ENCODE measurements at regions not wholly inside any gene's neighbourhood (a gene's known extent, or its start where the extent isn't known, plus 50 kb on each side); places are given as distances from the start of the nearest gene placed in this dataset.

DNA sequence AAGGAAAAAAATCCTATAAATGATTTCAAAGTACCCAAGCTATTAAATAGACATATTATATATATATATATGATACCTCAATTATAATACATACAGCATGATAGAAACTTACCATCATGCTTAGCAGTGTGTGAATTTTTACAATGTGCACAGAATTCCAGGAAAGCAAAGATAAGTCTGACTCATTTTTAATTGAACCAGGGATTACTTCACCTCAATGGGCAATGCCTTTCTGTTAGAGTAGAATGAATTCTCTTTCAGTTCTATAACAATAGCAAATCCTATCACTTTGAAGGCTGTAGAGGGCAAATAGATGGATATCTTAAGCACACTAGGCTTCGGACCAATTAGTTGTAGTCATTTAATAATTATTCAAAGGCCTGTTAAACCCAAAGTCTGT is 54.8 kb upstream of the P3H2 start:
- no peak overlapping the region for H3K27ac Mint-ChIP-seq

More for the DNA sequence above, 54.8 kb upstream of the P3H2 start:
- H3K4me1 Mint-ChIP-seq = peaks cover 7% of the 10 kb centered on the region
- no peaks in the 10 kb centered on the region for H4K20me1 ChIP-seq (replicated peaks; ENCODE audit: insufficient read depth)
- no peak overlapping the region for H3K27ac ChIP-seq (ENCODE audit: low read depth)
- TF ChIP-seq NANOG (IDR thresholded peaks at IDR 0.05; ENCODE audit: borderline replicate concordance) (no peak), EZH2 (IDR thresholded peaks at IDR 0.05; ENCODE audit: low read depth, unreplicated experiment) (no peak)
- TF ChIP-seq, protein P1, sequence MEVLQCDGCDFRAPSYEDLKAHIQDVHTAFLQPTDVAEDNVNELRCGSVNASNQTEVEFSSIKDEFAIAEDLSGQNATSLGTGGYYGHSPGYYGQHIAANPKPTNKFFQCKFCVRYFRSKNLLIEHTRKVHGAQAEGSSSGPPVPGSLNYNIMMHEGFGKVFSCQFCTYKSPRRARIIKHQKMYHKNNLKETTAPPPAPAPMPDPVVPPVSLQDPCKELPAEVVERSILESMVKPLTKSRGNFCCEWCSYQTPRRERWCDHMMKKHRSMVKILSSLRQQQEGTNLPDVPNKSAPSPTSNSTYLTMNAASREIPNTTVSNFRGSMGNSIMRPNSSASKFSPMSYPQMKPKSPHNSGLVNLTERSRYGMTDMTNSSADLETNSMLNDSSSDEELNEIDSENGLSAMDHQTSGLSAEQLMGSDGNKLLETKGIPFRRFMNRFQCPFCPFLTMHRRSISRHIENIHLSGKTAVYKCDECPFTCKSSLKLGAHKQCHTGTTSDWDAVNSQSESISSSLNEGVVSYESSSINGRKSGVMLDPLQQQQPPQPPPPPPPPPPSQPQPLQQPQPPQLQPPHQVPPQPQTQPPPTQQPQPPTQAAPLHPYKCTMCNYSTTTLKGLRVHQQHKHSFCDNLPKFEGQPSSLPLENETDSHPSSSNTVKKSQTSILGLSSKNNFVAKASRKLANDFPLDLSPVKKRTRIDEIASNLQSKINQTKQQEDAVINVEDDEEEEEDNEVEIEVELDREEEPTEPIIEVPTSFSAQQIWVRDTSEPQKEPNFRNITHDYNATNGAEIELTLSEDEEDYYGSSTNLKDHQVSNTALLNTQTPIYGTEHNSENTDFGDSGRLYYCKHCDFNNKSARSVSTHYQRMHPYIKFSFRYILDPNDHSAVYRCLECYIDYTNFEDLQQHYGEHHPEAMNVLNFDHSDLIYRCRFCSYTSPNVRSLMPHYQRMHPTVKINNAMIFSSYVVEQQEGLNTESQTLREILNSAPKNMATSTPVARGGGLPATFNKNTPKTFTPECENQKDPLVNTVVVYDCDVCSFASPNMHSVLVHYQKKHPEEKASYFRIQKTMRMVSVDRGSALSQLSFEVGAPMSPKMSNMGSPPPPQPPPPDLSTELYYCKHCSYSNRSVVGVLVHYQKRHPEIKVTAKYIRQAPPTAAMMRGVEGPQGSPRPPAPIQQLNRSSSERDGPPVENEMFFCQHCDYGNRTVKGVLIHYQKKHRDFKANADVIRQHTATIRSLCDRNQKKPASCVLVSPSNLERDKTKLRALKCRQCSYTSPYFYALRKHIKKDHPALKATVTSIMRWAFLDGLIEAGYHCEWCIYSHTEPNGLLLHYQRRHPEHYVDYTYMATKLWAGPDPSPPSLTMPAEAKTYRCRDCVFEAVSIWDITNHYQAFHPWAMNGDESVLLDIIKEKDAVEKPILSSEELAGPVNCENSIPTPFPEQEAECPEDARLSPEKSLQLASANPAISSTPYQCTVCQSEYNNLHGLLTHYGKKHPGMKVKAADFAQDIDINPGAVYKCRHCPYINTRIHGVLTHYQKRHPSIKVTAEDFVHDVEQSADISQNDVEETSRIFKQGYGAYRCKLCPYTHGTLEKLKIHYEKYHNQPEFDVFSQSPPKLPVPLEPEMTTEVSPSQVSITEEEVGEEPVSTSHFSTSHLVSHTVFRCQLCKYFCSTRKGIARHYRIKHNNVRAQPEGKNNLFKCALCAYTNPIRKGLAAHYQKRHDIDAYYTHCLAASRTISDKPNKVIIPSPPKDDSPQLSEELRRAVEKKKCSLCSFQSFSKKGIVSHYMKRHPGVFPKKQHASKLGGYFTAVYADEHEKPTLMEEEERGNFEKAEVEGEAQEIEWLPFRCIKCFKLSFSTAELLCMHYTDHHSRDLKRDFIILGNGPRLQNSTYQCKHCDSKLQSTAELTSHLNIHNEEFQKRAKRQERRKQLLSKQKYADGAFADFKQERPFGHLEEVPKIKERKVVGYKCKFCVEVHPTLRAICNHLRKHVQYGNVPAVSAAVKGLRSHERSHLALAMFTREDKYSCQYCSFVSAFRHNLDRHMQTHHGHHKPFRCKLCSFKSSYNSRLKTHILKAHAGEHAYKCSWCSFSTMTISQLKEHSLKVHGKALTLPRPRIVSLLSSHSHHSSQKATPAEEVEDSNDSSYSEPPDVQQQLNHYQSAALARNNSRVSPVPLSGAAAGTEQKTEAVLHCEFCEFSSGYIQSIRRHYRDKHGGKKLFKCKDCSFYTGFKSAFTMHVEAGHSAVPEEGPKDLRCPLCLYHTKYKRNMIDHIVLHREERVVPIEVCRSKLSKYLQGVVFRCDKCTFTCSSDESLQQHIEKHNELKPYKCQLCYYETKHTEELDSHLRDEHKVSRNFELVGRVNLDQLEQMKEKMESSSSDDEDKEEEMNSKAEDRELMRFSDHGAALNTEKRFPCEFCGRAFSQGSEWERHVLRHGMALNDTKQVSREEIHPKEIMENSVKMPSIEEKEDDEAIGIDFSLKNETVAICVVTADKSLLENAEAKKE (CRISPR knock-in tag; IDR thresholded peaks at IDR 0.05) = no peak
- DNase-seq (ENCODE audit: low spot score) (no peak), ATAC-seq (no peak)
- H2AFZ ChIP-seq = no peak overlapping the region
- H3K4me3 ChIP-seq = no peak overlapping the region
- H3K4me1 ChIP-seq (ENCODE audit: insufficient read depth) = no peaks in the 10 kb centered on the region
- H3K27me3 Mint-ChIP-seq (ENCODE audit: insufficient read depth, low read depth, poor library complexity) = no peaks in the 10 kb centered on the region
- H3K9me2 ChIP-seq (ENCODE audit: insufficient read depth) = no peaks in the 10 kb centered on the region
- no peaks in the 10 kb centered on the region for H3F3A ChIP-seq (replicated peaks; ENCODE audit: low read depth)
- no peaks in the 10 kb centered on the region for H3K27me3 ChIP-seq (ENCODE audit: insufficient read depth)
- no peaks in the 10 kb centered on the region for H3K79me2 ChIP-seq (replicated peaks; ENCODE audit: insufficient read depth)
- no peaks in the 10 kb centered on the region for H3K36me3 ChIP-seq (ENCODE audit: insufficient read depth)
- H3K9me3 Mint-ChIP-seq = peaks cover 2% of the 10 kb centered on the region; the same call in 1 of the 3 replicates
- peaks cover 7% of the 10 kb centered on the region; the same call in 1 of the 3 replicates for H3K36me3 Mint-ChIP-seq (ENCODE audit: low read depth)
- H3K4me2 ChIP-seq = no peak overlapping the region
- H3K4me3 Mint-ChIP-seq = no peak overlapping the region
